Hindlimb muscle (tissue), 1 donor: ENCODE measurements at regions not wholly inside any gene's neighbourhood (a gene's known extent, or its start where the extent isn't known, plus 50 kb on each side); places are given as distances from the start of the nearest gene placed in this dataset.
A peak's percentile ranks its signal among the peaks of the same experiment; 100 is the strongest.

Source experiments
- DNase-seq: peaks from one replicate; pipeline ENCODE4 v3.0.0-alpha.2; 2013

DNA sequence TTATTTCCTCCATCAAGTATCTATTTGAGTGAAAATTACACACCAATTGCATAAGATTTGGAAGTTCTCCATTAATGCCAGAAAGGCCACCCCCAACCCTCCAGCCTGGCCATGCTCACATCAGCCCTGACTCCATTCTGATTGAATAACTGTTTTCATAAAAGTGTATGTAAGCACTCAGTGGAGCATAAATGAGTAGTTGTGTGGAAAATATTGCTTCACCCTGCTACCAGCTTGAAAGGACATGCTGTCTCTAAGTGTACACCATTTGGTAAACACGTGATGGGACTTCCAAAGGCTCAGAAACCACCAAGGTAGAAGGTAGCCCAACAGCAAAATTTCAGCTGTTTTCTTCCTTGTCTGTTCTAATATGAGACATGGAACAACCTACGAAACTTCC lies 393.8 kb downstream of the ZNF385D start:
- DNase-seq: no peak

- DNase-seq: peak; percentile 4
Measured at GRCh38 chr3:21356402-21356801, 394.6 kb downstream of the ZNF385D start.

DNA sequence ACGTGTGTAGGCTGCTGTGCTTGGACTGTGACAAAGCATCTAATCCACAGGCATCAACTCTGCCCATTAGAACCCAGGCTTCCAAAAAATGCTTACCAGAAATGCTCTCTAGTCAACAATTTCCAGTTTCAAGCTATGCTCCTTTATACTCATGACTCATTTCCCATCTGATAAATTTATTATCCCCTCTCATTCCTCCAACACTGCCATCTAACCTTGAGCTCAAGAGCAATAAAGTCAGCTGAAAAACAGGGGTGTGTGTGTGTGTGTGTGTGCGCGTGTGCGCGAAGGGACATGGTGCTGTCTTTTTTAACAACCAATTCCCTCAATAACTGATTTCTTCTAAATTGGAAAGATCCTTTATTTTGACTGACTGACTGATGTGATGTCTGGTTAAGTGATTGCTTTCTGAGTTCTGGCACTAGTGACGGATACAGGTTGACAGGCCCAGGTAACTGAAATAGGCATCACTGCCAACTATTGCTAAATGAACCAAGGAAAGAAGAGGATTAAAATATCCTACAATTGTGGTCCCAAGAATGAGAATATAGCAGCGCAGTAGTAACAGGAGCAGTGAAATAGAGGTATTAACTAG lies 405.5 kb downstream of the ZNF385D start:
- no peak for DNase-seq

GRCh38 chr3:21331857-21332256 lies 419.2 kb downstream of the ZNF385D start:
- no peak for DNase-seq

GRCh38 chr3:21331321-21331720 lies 419.7 kb downstream of the ZNF385D start:
- DNase-seq: no peak

GRCh38 chr3:21330293-21330692 lies 420.7 kb downstream of the ZNF385D start:
- no peak for DNase-seq

GRCh38 chr3:21328711-21329390 lies 422.2 kb downstream of the ZNF385D start:
- DNase-seq: no peak

DNA sequence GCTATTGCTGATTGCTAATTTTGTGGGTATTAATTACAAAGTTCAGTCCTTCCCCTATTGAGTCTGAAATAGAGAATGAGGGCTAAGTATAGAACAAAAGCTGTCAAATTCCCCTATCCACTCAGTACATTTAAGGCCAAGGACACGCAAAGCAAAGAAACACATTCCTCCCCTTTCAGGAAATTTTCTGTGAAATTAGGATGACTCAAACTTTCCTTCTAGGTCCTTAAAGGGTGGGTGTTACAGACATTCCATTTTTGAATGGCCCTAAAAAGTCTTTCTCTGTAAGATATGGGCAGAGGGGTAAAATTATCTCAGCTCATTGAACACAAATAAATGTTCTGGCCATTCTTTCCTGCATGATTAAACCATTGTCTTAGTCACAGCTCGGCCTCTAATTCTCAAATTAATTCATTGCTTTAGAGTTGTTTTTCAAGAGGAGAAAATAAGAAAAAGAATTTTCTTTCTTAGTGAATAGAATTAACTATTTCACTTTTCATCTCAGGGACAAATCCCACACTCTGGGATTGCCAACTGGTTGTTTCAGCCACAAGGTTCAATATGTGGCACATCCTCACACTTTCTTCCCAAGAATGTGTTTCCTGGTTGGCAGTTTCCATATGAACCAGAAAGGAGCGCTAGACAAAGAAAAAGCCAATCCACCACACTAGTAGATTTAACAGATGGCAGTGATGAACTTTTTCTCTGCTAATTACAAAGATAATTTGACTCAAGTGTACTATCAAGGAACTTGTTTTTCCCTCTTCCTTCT lies 424.1 kb downstream of the ZNF385D start:
- DNase-seq: no peak

GRCh38 chr3:21314688-21315087 lies 436.3 kb downstream of the ZNF385D start:
- DNase-seq: no peak

GRCh38 chr3:21310891-21311290 lies 440.1 kb downstream of the ZNF385D start:
- no peak for DNase-seq

DNA sequence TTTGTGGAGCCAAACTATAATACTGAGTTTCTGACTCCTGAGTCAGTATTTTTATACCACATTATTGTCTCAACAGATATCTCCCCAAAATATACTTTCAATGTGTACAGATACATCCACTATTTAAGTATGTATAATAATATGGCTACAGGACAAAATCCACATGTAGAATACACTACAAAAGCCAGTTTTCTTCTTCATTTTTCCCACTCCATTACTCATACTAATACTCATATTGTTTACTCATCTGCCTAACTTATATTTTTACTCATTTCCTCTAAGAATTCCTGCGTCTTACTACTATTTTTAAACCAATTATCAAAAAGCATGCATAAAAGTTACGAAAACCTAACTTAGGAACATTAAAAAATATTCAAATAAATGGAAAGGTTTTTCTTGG lies 440.8 kb downstream of the ZNF385D start:
- no peak for DNase-seq

DNA sequence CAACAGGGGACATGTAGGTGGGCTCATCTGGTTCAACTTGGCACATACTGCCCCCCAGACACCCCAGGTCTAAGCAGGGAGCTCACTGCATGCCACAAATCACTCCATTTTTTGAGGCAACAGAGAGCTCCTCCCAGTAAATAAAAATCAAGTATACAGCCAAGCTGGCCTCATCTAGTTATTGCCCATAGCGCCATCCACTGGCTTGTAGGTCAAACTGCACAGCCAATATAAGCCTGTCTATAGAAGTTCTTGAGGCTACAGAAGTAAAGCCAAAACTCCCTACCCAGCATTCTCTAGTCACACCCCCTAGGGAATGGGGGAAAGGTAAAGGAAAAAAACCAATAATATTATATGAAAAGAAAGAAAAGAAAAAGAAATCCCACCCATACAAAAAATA lies 453.7 kb downstream of the ZNF385D start:
- no peak for DNase-seq

DNA sequence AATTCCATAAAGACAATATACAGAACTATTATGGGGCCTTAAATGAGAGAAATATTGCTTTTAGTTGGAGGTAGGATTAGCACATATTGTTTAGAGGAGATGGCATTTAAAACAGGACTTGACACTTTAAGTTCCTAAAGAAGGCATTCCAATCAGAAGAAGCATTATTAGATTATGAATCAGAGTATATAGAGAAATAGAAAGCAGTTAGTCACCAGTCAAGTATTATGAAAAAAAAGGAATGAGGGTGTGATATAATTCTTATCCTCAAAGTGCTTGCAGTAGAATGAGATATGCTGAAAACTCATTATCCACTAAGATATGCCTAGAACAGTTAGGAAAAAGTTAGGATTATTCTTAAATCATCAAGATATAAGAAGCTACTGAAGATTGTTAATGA lies 456.2 kb downstream of the ZNF385D start:
- DNase-seq: no peak

DNA sequence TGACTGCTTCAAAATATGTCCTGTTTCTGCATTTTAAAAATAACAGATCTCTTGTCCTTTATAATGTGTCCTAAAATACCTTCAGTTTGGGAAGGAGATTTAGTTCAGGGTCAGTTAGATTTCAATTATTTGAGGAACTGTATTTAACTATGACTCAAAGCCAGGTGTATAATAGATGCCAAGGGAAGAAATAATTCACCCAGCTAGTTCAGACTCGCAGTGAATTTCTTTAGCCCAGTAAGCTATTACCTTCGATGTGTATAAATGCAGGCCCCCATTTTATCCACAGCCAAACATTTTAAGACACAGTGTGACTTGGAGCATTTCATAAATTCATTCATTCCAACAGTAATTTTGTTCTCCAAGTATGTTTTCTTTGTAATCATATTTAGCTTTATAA lies 458.0 kb downstream of the ZNF385D start:
- DNase-seq: no peak

DNA sequence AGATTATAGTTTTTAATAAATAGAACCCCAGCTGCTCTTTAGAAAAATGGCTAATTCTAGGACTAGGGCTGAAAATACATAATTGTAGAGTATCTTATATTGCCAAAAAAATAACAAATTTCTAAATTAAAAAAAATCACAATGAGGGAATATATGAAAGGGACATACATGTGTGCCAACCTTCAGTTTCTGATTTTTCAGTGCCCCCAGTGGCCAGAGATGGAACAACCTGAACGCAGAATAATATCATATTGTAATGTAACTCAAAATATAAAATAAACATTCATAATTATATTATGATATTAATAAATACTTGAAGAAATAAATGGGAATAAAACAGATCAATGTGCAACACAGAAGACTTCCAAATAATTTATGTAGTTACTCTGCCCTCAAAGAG lies 460.5 kb downstream of the ZNF385D start:
- no peak for DNase-seq

DNA sequence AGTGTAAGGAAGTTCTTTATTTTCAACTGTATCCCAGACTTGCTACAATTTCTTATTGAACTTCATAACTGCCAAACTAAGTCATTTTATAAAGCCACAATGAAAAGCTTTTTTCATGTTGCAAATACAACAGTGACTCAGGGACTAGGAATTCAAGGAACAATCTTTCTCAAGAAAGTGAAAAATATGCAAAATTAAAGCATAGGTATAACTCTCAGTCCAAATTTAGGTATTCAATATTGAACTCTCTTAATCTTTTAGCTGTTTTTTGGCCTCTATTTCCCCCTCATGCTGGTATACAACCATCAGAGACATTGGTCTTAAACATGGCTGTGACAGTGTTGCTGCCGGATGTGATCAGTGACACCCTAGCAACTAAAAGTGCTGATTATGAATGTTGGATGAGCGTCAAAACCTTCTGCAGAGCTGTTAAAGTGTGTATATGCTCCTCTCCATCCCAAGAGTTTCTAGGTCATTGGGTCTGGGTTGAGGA lies 476.9 kb downstream of the ZNF385D start:
- peak; percentile 17 for DNase-seq

DNA sequence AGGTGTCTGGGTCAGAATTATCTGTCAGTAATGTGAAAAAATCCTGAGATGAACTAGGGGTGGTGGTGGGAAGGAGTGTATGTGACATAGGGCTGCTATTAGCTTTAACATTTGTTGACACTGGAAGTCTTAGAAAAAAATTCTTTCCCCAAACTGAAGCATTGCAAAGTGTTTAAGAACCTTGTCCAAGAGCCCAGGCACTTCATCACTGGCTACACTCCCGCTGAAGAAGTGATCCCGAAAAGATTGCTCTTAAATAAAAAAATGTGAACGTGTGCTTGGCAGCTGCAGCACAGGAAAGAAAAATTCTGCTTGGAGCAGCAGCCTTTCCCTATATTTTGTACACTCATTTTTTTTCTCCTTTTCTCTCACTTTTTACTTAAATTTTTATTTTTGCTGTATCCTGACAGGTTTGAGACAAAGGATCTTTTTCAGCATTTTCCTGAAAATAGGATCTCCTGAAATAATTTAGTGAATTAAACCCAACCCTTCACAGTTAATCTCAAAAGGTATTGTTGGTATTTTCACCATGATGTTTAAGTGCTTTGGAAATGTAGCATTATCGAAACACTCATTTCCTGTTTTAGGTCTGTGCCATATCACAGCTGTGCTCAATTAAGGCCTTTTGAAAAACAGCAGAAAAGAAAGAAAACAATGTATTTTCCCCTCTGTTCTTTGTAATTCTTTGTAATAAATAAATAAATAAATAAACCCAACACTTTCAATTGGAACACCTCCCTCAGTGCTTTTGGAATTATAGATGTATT lies 477.6 kb downstream of the ZNF385D start:
- DNase-seq: peak; percentile 81

- DNase-seq: no peak
Measured at GRCh38 chr3:21271606-21272016, 479.4 kb downstream of the ZNF385D start.

- no peak for DNase-seq
Measured at GRCh38 chr3:21269882-21270281, 481.1 kb downstream of the ZNF385D start.

GRCh38 chr3:21260507-21260906 lies 490.5 kb downstream of the ZNF385D start:
- DNase-seq: no peak

DNA sequence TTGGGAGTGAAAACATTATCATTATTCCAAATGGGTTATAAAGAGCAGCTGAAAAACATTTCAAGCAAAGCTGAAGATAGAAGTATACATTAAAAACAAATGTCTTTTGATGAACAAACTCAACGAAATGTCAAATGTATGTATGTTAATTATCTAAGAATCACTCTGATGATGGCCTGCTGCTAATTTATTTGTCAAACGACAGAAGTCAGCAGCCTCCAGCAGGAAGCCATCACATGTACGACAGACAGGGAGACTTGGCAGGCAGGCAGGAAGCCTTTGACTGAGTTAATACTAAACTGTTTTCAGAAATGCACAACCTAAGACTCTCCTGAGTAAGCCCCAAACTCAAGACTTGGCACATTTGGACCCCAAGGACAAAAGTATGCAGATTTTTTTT lies 491.1 kb downstream of the ZNF385D start:
- no peak for DNase-seq

GRCh38 chr3:21256932-21257331 lies 494.1 kb downstream of the ZNF385D start:
- no peak for DNase-seq

DNA sequence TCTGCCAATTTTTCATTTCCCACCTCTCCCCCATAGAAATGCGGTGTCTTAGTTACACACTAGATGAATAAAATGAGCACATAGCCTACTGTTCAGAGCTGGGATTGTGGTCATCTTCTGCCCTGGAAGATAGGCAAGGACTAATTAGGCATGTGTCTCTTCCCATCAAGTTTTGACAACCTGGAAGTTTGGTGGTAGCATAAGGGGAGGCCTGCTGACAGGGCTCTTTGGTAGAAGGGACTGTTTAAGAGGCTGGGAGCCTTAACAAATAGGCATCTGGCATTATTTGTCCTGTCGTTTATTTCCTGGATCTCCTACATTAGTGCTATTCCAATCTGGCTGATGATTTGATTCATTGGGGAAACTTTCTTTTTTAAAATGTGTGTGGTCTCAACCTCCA lies 512.3 kb downstream of the ZNF385D start:
- DNase-seq: no peak
